Ramos (cell line): ENCODE measurements at regions not wholly inside any gene's neighbourhood (a gene's known extent, or its start where the extent isn't known, plus 50 kb on each side); places are given as distances from the start of the nearest gene placed in this dataset.

Source experiments
- in situ Hi-C: fragments of 300-500 bp; cut with MboI; formaldehyde crosslinking; loops from one replicate; pipeline ENCODE4 v1.14.3; 2022; ENCODE audit warnings: low sequenced_read_pairs; ENCODE audit not compliant: unreplicated experiment

- in situ Hi-C loops: no loop called here
Observed at GRCh38 chr2:71776227-71776626, 322.9 kb downstream of the DYSF start.

- in situ Hi-C loops: no loop called here
Observed at GRCh38 chr2:71773218-71773617, 319.9 kb downstream of the DYSF start.

GRCh38 chr2:71772510-71773172 lies 319.3 kb downstream of the DYSF start:
- in situ Hi-C loops: no loop called here

GRCh38 chr2:71767663-71768062 lies 314.3 kb downstream of the DYSF start:
- in situ Hi-C loops: no loop called here

- in situ Hi-C loops: no loop called here
Observed at GRCh38 chr2:71759060-71759459, 305.7 kb downstream of the DYSF start.

- in situ Hi-C loops: no loop called here
Observed at GRCh38 chr2:71757351-71757750, 304.0 kb downstream of the DYSF start.

GRCh38 chr2:71756280-71756906 lies 303.0 kb downstream of the DYSF start:
- in situ Hi-C loops: no loop called here

GRCh38 chr2:71751590-71751989 lies 298.2 kb downstream of the DYSF start:
- in situ Hi-C loops: no loop called here

GRCh38 chr2:71749671-71750101 lies 296.3 kb downstream of the DYSF start:
- in situ Hi-C loops: no loop called here

- in situ Hi-C loops: no loop called here
Observed at GRCh38 chr2:71748227-71748626, 294.9 kb downstream of the DYSF start.

- in situ Hi-C loops: no loop called here
Observed at GRCh38 chr2:71747559-71747958, 294.2 kb downstream of the DYSF start.

- in situ Hi-C loops: no loop called here
Observed at GRCh38 chr2:71746946-71747501, 293.7 kb downstream of the DYSF start.

GRCh38 chr2:71744781-71745180 lies 291.4 kb downstream of the DYSF start:
- in situ Hi-C loops: no loop called here

GRCh38 chr2:71743995-71744675 lies 290.8 kb downstream of the DYSF start:
- in situ Hi-C loops: no loop called here

GRCh38 chr2:71742953-71743601 lies 289.7 kb downstream of the DYSF start:
- in situ Hi-C loops: no loop called here

- in situ Hi-C loops: no loop called here
Observed at GRCh38 chr2:71736986-71737385, 283.6 kb downstream of the DYSF start.

- in situ Hi-C loops: no loop called here
Observed at GRCh38 chr2:71736091-71736861, 282.9 kb downstream of the DYSF start.
